ENCODE measurements at regions not wholly inside any gene's neighbourhood (a gene's known extent, or its start where the extent isn't known, plus 50 kb on each side); places are given as distances from the start of the nearest gene placed in this dataset.

- ATAC-seq (no peak), DNase-seq (no peak)
- no peak for TF ChIP-seq CTCF (IDR thresholded peaks at IDR 0.05)
- intact Hi-C loops (cut with DNase I, micrococcal nuclease) = no loop called here
- Histone ChIP-seq H3K4me3 (no peak overlapping the region), H3K36me3 (ENCODE audit: low read depth) (no peaks in the 10 kb centered on the region), H3K9me3 (no peaks in the 10 kb centered on the region), H3K4me1 (ENCODE audit: low read depth) (no peaks in the 10 kb centered on the region)
These were observed 436.0 kb upstream of the CWC22 start for GRCh38 chr2:180442860-180443644.

GRCh38 chr2:180419212-180419611 is 412.1 kb upstream of the CWC22 start:
- no peak overlapping the region for H3K4me3 ChIP-seq
- H3K36me3 ChIP-seq (ENCODE audit: low read depth) = no peaks in the 10 kb centered on the region
- no peaks in the 10 kb centered on the region for H3K9me3 ChIP-seq
- ATAC-seq (no peak), DNase-seq (no peak)
- no peaks in the 10 kb centered on the region for H3K4me1 ChIP-seq (ENCODE audit: low read depth)
- TF ChIP-seq CTCF (IDR thresholded peaks at IDR 0.05) = no peak
- intact Hi-C loops (cut with DNase I, micrococcal nuclease) = no loop called here

GRCh38 chr2:180416627-180417026 is 409.5 kb upstream of the CWC22 start:
- Histone ChIP-seq H3K4me1 (ENCODE audit: low read depth) (peaks cover under 1% of the 10 kb centered on the region), H3K9me3 (no peaks in the 10 kb centered on the region), H3K4me3 (no peak overlapping the region), H3K36me3 (ENCODE audit: low read depth) (no peaks in the 10 kb centered on the region)
- no peak for DNase-seq
- no peak for ATAC-seq
- intact Hi-C loops (cut with DNase I, micrococcal nuclease) = no loop called here
- no peak for TF ChIP-seq CTCF (IDR thresholded peaks at IDR 0.05)

- ATAC-seq = peak; percentile 83
- H3K4me1 ChIP-seq (ENCODE audit: low read depth) = peaks cover 3% of the 10 kb centered on the region
These were observed 406.2 kb upstream of the CWC22 start for GRCh38 chr2:180413336-180413735.

GRCh38 chr2:180412219-180412618 is 405.1 kb upstream of the CWC22 start:
- intact Hi-C loops (cut with DNase I, micrococcal nuclease) = no loop called here
- no peaks in the 10 kb centered on the region for H3K9me3 ChIP-seq
- ATAC-seq = no peak
- H3K4me1 ChIP-seq (ENCODE audit: low read depth) = peaks cover 3% of the 10 kb centered on the region
- no peak for DNase-seq
- H3K4me3 ChIP-seq = no peak overlapping the region
- no peak for TF ChIP-seq CTCF (IDR thresholded peaks at IDR 0.05)
- H3K36me3 ChIP-seq (ENCODE audit: low read depth) = no peaks in the 10 kb centered on the region

More at GRCh38 chr2:180413336-180413735, 406.2 kb upstream of the CWC22 start:
- Histone ChIP-seq H3K4me3 (no peak overlapping the region), H3K9me3 (no peaks in the 10 kb centered on the region), H3K36me3 (ENCODE audit: low read depth) (no peaks in the 10 kb centered on the region)
- TF ChIP-seq CTCF (IDR thresholded peaks at IDR 0.05) = no peak
- DNase-seq = peak in 1 of 3 donors; percentile 49
- intact Hi-C loops (cut with DNase I, micrococcal nuclease) = no loop called here
